ENCODE measurements at regions not wholly inside any gene's neighbourhood (a gene's known extent, or its start where the extent isn't known, plus 50 kb on each side); places are given as distances from the start of the nearest gene placed in this dataset.

DNA sequence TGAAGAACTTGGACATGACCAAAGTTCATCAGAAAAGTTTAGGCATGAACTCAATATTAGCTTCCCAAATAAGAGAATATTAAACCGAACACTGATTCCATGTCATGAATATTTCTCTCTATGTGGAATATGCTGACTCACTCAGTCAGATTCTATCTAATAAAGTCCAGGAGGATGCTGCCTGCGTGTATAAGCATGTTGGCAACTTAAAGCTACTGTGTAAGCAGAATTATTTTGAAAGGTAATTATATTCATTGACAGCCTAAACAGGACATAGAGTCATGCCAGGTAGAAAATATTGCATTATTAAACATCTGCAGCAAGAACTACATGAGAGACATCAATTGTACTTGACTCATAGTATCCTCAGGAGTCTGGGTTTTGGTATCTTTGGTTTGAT lies 367.9 kb upstream of the SPOCK3 start:
- no peak overlapping the region for H3K4me3 ChIP-seq (ENCODE audit: low read length)
- H2BK5ac ChIP-seq (ENCODE audit: low read length), result no peak overlapping the region
- no peak overlapping the region for H3K9ac ChIP-seq (ENCODE audit: low read length)
- H2AK5ac ChIP-seq (ENCODE audit: low read length), result no peak overlapping the region
- no peak overlapping the region for H2BK120ac ChIP-seq (ENCODE audit: low read depth, low read length)
- no peak overlapping the region for H3K18ac ChIP-seq (ENCODE audit: low read length)
- H4K5ac ChIP-seq (ENCODE audit: low read length), result no peak overlapping the region
- WGBS (ENCODE audit: extremely low coverage, insufficient coverage, low lambda C conversion rate), result no CpG with 5 or more reads among the region's 2 CpGs
- H3K79me2 ChIP-seq (ENCODE audit: control insufficient read depth, insufficient read depth, low read length), result no peaks in the 10 kb centered on the region
- H3K79me1 ChIP-seq (ENCODE audit: low read length), result no peaks in the 10 kb centered on the region
- H4K8ac ChIP-seq (ENCODE audit: low read depth, low read length), result no peak overlapping the region
- H3K23ac ChIP-seq (ENCODE audit: low read length), result no peak overlapping the region
- no peak for DNase-seq
- no peaks in the 10 kb centered on the region for H3K4me1 ChIP-seq (ENCODE audit: control insufficient read depth, low read depth, low read length)
- H3K27me3 ChIP-seq (ENCODE audit: insufficient read depth, low read length, poor library complexity), result no peaks in the 10 kb centered on the region
- H3K56ac ChIP-seq (ENCODE audit: low read length), result no peak overlapping the region
- no peaks in the 10 kb centered on the region for H3K36me3 ChIP-seq (ENCODE audit: control insufficient read depth, insufficient read depth, low read length)
- H3K4ac ChIP-seq (ENCODE audit: low read depth, low read length), result no peak overlapping the region
- no peak overlapping the region for H3K4me2 ChIP-seq (ENCODE audit: low read length)
- H3K27ac ChIP-seq (ENCODE audit: low read depth, low read length), result no peak overlapping the region
- H2BK15ac ChIP-seq (replicated peaks; ENCODE audit: low read depth), result no peak overlapping the region

DNA sequence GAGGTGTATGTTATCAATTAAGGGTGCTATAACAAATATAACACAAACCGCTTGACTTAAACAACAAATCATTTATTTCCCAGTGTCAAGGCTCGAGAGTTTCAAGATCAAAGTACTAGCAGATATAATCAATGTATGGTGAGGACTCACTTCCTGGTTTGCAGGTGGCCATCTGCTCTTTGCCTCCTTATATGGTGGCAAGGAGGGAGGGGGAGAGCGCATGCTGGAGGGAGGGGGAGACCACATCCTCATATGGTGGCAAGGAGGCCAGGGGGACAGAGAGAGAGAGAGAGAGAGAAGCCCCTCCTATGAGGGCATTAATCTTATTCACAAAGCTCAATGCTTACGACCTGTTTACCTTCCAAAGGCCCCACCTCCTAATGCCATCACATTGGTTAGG lies 372.3 kb upstream of the SPOCK3 start:
- no CpG with 5 or more reads among the region's 4 CpGs for WGBS (ENCODE audit: extremely low coverage, insufficient coverage, low lambda C conversion rate)

DNA sequence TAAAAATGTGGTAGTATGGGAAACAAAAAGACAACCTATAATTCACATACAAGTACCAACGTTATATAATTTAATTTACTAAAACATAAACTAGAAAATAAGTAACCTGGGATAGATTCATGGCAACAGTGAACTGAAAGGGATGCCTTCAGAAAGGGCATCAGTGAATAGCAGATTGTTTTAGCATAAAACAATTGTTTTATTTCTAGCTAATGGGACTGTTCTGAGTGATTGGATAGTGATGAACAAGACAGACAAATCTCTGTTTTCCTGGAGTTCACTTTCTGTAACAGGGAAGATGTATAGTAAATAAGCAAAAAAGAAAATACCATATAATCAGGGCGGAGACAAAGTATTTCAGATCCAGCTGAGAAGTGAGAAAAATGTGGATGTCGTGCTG lies 379.1 kb upstream of the SPOCK3 start:
- no peaks in the 10 kb centered on the region for H3K79me2 ChIP-seq (ENCODE audit: control insufficient read depth, insufficient read depth, low read length)
- no peak overlapping the region for H3K4ac ChIP-seq (ENCODE audit: low read depth, low read length)
- H3K27ac ChIP-seq (ENCODE audit: low read depth, low read length), result no peak overlapping the region
- H4K8ac ChIP-seq (ENCODE audit: low read depth, low read length), result no peak overlapping the region
- H2BK5ac ChIP-seq (ENCODE audit: low read length), result no peak overlapping the region
- no peaks in the 10 kb centered on the region for H3K79me1 ChIP-seq (ENCODE audit: low read length)
- H3K9ac ChIP-seq (ENCODE audit: low read length), result no peak overlapping the region
- no peak overlapping the region for H3K56ac ChIP-seq (ENCODE audit: low read length)
- no peaks in the 10 kb centered on the region for H3K4me1 ChIP-seq (ENCODE audit: control insufficient read depth, low read depth, low read length)
- H2AK5ac ChIP-seq (ENCODE audit: low read length), result no peak overlapping the region
- H3K4me3 ChIP-seq (ENCODE audit: low read length), result no peak overlapping the region
- H2BK120ac ChIP-seq (ENCODE audit: low read depth, low read length), result no peak overlapping the region
- no peak overlapping the region for H3K4me2 ChIP-seq (ENCODE audit: low read length)
- no peak overlapping the region for H2BK15ac ChIP-seq (replicated peaks; ENCODE audit: low read depth)
- no peak for DNase-seq
- no CpG with 5 or more reads among the region's 3 CpGs for WGBS (ENCODE audit: extremely low coverage, insufficient coverage, low lambda C conversion rate)
- no peak overlapping the region for H4K5ac ChIP-seq (ENCODE audit: low read length)
- no peak overlapping the region for H3K18ac ChIP-seq (ENCODE audit: low read length)
- H3K23ac ChIP-seq (ENCODE audit: low read length), result no peak overlapping the region
- H3K27me3 ChIP-seq (ENCODE audit: insufficient read depth, low read length, poor library complexity), result no peaks in the 10 kb centered on the region
- no peaks in the 10 kb centered on the region for H3K36me3 ChIP-seq (ENCODE audit: control insufficient read depth, insufficient read depth, low read length)

More for the DNA sequence above, 372.3 kb upstream of the SPOCK3 start:
- Histone ChIP-seq H3K18ac (ENCODE audit: low read length) (no peak overlapping the region), H3K27ac (ENCODE audit: low read depth, low read length) (no peak overlapping the region), H3K79me1 (ENCODE audit: low read length) (no peaks in the 10 kb centered on the region), H3K4me1 (ENCODE audit: control insufficient read depth, low read depth, low read length) (no peaks in the 10 kb centered on the region), H2BK120ac (ENCODE audit: low read depth, low read length) (no peak overlapping the region), H3K56ac (ENCODE audit: low read length) (no peak overlapping the region), H3K4me2 (ENCODE audit: low read length) (no peak overlapping the region), H2BK15ac (replicated peaks; ENCODE audit: low read depth) (no peak overlapping the region), H3K23ac (ENCODE audit: low read length) (no peak overlapping the region), H3K4me3 (ENCODE audit: low read length) (no peak overlapping the region), H4K8ac (ENCODE audit: low read depth, low read length) (no peak overlapping the region), H3K9ac (ENCODE audit: low read length) (no peak overlapping the region), H3K4ac (ENCODE audit: low read depth, low read length) (no peak overlapping the region), H3K36me3 (ENCODE audit: control insufficient read depth, insufficient read depth, low read length) (no peaks in the 10 kb centered on the region), H2AK5ac (ENCODE audit: low read length) (no peak overlapping the region), H2BK5ac (ENCODE audit: low read length) (no peak overlapping the region), H4K5ac (ENCODE audit: low read length) (no peak overlapping the region), H3K27me3 (ENCODE audit: insufficient read depth, low read length, poor library complexity) (no peaks in the 10 kb centered on the region), H3K79me2 (ENCODE audit: control insufficient read depth, insufficient read depth, low read length) (no peaks in the 10 kb centered on the region)
- DNase-seq, result no peak

DNA sequence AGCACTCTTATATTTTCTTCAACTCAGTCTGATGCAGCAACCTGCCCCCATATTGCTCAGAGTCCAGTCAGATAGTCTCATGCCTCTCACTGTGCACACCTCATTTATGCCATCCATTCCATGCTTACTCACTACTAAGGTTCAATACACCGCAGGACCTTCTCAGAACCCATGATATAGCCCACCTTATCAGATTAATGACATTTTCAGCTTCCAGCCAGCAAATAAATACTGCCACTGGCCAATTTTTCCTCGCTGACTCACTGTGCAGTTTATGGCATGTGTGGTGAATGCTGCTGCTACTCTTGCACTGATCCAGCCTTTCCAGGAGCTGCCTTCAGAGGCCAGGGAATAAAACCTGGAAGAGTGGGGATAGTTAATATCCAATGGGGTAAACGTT lies 380.6 kb upstream of the SPOCK3 start:
- Histone ChIP-seq H4K5ac (ENCODE audit: low read length) (no peak overlapping the region), H3K79me2 (ENCODE audit: control insufficient read depth, insufficient read depth, low read length) (no peaks in the 10 kb centered on the region), H3K4me2 (ENCODE audit: low read length) (no peak overlapping the region), H3K27ac (ENCODE audit: low read depth, low read length) (no peak overlapping the region), H2BK120ac (ENCODE audit: low read depth, low read length) (no peak overlapping the region), H3K56ac (ENCODE audit: low read length) (no peak overlapping the region), H3K4me1 (ENCODE audit: control insufficient read depth, low read depth, low read length) (no peaks in the 10 kb centered on the region), H3K27me3 (ENCODE audit: insufficient read depth, low read length, poor library complexity) (no peaks in the 10 kb centered on the region), H3K9ac (ENCODE audit: low read length) (no peak overlapping the region), H2AK5ac (ENCODE audit: low read length) (no peak overlapping the region), H2BK15ac (replicated peaks; ENCODE audit: low read depth) (no peak overlapping the region), H3K4me3 (ENCODE audit: low read length) (no peak overlapping the region), H3K79me1 (ENCODE audit: low read length) (no peaks in the 10 kb centered on the region), H3K36me3 (ENCODE audit: control insufficient read depth, insufficient read depth, low read length) (no peaks in the 10 kb centered on the region), H4K8ac (ENCODE audit: low read depth, low read length) (no peak overlapping the region), H2BK5ac (ENCODE audit: low read length) (no peak overlapping the region), H3K23ac (ENCODE audit: low read length) (no peak overlapping the region), H3K18ac (ENCODE audit: low read length) (no peak overlapping the region), H3K4ac (ENCODE audit: low read depth, low read length) (no peak overlapping the region)
- WGBS (ENCODE audit: extremely low coverage, insufficient coverage, low lambda C conversion rate), result no CpG with 5 or more reads among the region's 3 CpGs
- DNase-seq, result no peak

DNA sequence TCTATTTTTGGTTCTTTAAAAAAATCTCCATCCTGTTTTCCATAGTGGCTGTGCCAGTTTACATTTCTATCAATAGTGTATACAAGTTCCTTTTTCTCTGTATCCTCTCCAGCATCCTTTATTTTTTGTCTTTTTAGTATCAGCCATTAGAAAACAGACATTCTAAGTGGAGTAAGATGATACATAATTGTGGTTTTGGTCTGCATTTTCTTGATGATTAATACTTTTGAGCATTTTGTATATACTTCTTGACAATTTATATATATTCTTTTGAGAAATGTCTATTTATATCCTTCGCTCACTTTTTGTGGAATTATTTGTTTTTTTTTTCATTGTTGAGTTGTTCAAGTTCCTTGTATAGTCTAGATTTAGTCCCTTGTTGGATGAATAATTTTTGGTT lies 382.2 kb upstream of the SPOCK3 start:
- Histone ChIP-seq H2AK5ac (ENCODE audit: low read length) (no peak overlapping the region), H2BK5ac (ENCODE audit: low read length) (no peak overlapping the region), H4K8ac (ENCODE audit: low read depth, low read length) (no peak overlapping the region), H2BK120ac (ENCODE audit: low read depth, low read length) (no peak overlapping the region), H3K4me1 (ENCODE audit: control insufficient read depth, low read depth, low read length) (no peaks in the 10 kb centered on the region), H3K18ac (ENCODE audit: low read length) (no peak overlapping the region), H3K56ac (ENCODE audit: low read length) (no peak overlapping the region), H3K79me2 (ENCODE audit: control insufficient read depth, insufficient read depth, low read length) (no peaks in the 10 kb centered on the region), H3K27me3 (ENCODE audit: insufficient read depth, low read length, poor library complexity) (no peaks in the 10 kb centered on the region), H3K79me1 (ENCODE audit: low read length) (no peaks in the 10 kb centered on the region), H3K36me3 (ENCODE audit: control insufficient read depth, insufficient read depth, low read length) (no peaks in the 10 kb centered on the region), H3K4me2 (ENCODE audit: low read length) (no peak overlapping the region), H2BK15ac (replicated peaks; ENCODE audit: low read depth) (no peak overlapping the region), H3K27ac (ENCODE audit: low read depth, low read length) (no peak overlapping the region), H4K5ac (ENCODE audit: low read length) (no peak overlapping the region), H3K4me3 (ENCODE audit: low read length) (no peak overlapping the region), H3K23ac (ENCODE audit: low read length) (no peak overlapping the region), H3K9ac (ENCODE audit: low read length) (no peak overlapping the region), H3K4ac (ENCODE audit: low read depth, low read length) (no peak overlapping the region)
- DNase-seq, result no peak
- WGBS (ENCODE audit: extremely low coverage, insufficient coverage, low lambda C conversion rate), result no CpG with 5 or more reads among the region's 1 CpG

DNA sequence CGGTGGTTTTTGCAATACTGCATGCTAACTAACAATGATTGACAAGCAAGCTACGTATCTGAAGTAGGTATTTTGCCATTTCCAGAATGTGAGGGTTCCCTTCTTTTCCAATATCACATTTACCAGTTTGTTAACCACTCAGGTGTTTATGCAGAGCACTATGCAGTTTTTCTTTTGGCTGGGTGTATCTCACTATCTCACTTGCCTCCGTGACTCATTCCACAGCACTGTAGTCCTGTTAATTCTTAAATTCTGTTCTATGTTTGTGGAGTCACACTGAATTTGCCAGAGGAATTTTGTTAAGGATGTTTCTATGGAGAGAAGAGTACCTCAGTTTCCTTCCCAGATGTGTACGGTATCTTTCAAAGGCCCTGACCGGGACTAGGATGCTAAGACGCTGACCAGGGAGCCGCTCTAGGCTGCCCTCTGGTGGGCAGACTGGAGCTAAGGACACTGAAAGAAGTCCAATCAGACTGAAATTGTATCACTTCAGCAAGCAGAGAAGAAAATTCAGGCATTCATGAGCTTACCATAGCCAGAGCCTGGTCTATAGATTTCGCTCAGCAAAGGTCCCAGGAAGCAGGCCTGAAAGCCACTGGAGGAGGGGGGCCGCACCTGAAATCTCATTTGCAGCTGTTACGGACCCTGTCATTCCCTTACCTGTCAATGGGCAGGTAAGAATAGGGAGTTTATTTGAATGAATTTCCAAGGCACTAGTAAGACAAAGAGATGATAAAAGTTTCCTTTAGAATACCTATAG lies 388.4 kb upstream of the SPOCK3 start:
- Histone ChIP-seq H2BK120ac (ENCODE audit: low read depth, low read length) (no peak overlapping the region), H2BK15ac (replicated peaks; ENCODE audit: low read depth) (no peak overlapping the region), H3K36me3 (ENCODE audit: control insufficient read depth, insufficient read depth, low read length) (no peaks in the 10 kb centered on the region), H3K18ac (ENCODE audit: low read length) (no peak overlapping the region), H3K27me3 (ENCODE audit: insufficient read depth, low read length, poor library complexity) (no peaks in the 10 kb centered on the region), H3K4me3 (ENCODE audit: low read length) (no peak overlapping the region), H3K4me2 (ENCODE audit: low read length) (no peak overlapping the region), H3K79me2 (ENCODE audit: control insufficient read depth, insufficient read depth, low read length) (no peaks in the 10 kb centered on the region), H3K56ac (ENCODE audit: low read length) (no peak overlapping the region), H3K4me1 (ENCODE audit: control insufficient read depth, low read depth, low read length) (no peaks in the 10 kb centered on the region), H3K23ac (ENCODE audit: low read length) (no peak overlapping the region), H3K4ac (ENCODE audit: low read depth, low read length) (no peak overlapping the region), H4K5ac (ENCODE audit: low read length) (no peak overlapping the region), H3K27ac (ENCODE audit: low read depth, low read length) (no peak overlapping the region), H4K8ac (ENCODE audit: low read depth, low read length) (no peak overlapping the region), H3K79me1 (ENCODE audit: low read length) (no peaks in the 10 kb centered on the region), H2AK5ac (ENCODE audit: low read length) (no peak overlapping the region), H2BK5ac (ENCODE audit: low read length) (no peak overlapping the region), H3K9ac (ENCODE audit: low read length) (no peak overlapping the region)
- DNase-seq, result peak; percentile 65
- WGBS (ENCODE audit: extremely low coverage, insufficient coverage, low lambda C conversion rate), result no CpG with 5 or more reads among the region's 10 CpGs
